WTC11 (cell line): ENCODE measurements at regions not wholly inside any gene's neighbourhood (a gene's known extent, or its start where the extent isn't known, plus 50 kb on each side); places are given as distances from the start of the nearest gene placed in this dataset.

Experiments used
- ATAC-seq: fragments of 200-7000 bp; cut with Tn5 transposase; 2 replicates; pipeline ENCODE4 v1.10.0; 2021; ENCODE audit warnings: mild to moderate bottlenecking, moderate library complexity
- CTCF ChIA-PET: fragments of 300-600 bp; sonication (Branson Sonifier 250); formaldehyde crosslinking; loops from one replicate; lab custom pipeline; 2021; ENCODE audit warnings: antibody characterized with exemption; lab: Charles Lee
- POLR2A ChIA-PET: fragments of 350-600 bp; sonication (Branson Sonifier 250); formaldehyde crosslinking; loops from one replicate; lab custom pipeline; 2021; ENCODE audit warnings: antibody characterized with exemption; lab: Charles Lee
- DNase-seq: peaks from one replicate; pipeline ENCODE4 v3.0.0; 2021; ENCODE audit warnings: low spot score
- H3K27ac Mint-ChIP-seq: 2 replicates; pipeline ENCODE4 v1.8.0; 2021; ENCODE audit warnings: mixed read lengths
- H3K27me3 Mint-ChIP-seq: 2 replicates; pipeline ENCODE4 v1.8.0; 2021; ENCODE audit warnings: low read depth, mild to moderate bottlenecking, moderate library complexity, mixed read lengths
- H3K36me3 Mint-ChIP-seq: 2 replicates; pipeline ENCODE4 v1.8.0; 2021; ENCODE audit warnings: mixed read lengths
- H3K4me1 Mint-ChIP-seq: 2 replicates; pipeline ENCODE4 v1.8.0; 2022; ENCODE audit warnings: mixed read lengths
- H3K4me3 Mint-ChIP-seq: 2 replicates; pipeline ENCODE4 v1.8.0; 2021; ENCODE audit warnings: mild to moderate bottlenecking, moderate library complexity, mixed read lengths
- H3K9me3 Mint-ChIP-seq: 2 replicates; pipeline ENCODE4 v1.8.0; 2021; ENCODE audit warnings: mixed read lengths
- CREM ChIP-seq: sonication (generic); formaldehyde crosslinking; IDR thresholded peaks from 2 replicates; pipeline ENCODE4 v1.8.1; 2022; ENCODE audit warnings: mild to moderate bottlenecking, missing genetic modification reagents, moderate library complexity
- FOXJ3 ChIP-seq: sonication (generic); formaldehyde crosslinking; IDR thresholded peaks from 2 replicates; pipeline ENCODE4 v1.9.0; 2021; ENCODE audit warnings: missing genetic modification reagents, mild to moderate bottlenecking, borderline replicate concordance
- FOXP1 ChIP-seq: sonication (generic); formaldehyde crosslinking; IDR thresholded peaks from 2 replicates; pipeline ENCODE4 v1.8.0; 2022; ENCODE audit warnings: missing genetic modification reagents, mild to moderate bottlenecking, moderate library complexity, borderline replicate concordance
- MXD4 ChIP-seq: fragments of 250-450 bp; sonication (Bioruptor Pico); IDR thresholded peaks from 2 replicates; pipeline ENCODE4 v1.8.0; 2021; ENCODE audit warnings: mild to moderate bottlenecking, moderate library complexity, borderline replicate concordance
- MYBL2 ChIP-seq: sonication (generic); formaldehyde crosslinking; IDR thresholded peaks from 2 replicates; pipeline ENCODE4 v1.8.1; 2023; ENCODE audit warnings: mild to moderate bottlenecking, moderate library complexity, missing genetic modification reagents
- NFATC4 ChIP-seq: fragments of 250-450 bp; sonication (Bioruptor Pico); IDR thresholded peaks from 2 replicates; pipeline ENCODE4 v1.9.0; 2021; ENCODE audit warnings: mild to moderate bottlenecking
- NR2C2 ChIP-seq: sonication (generic); formaldehyde crosslinking; IDR thresholded peaks from 2 replicates; pipeline ENCODE4 v1.8.0; 2022; ENCODE audit warnings: mild to moderate bottlenecking, missing genetic modification reagents
- SP1 ChIP-seq: sonication (generic); formaldehyde crosslinking; conservative IDR thresholded peaks from 2 replicates; pipeline ENCODE4 v1.8.1; 2022; ENCODE audit warnings: missing genetic modification reagents
- TEAD1 ChIP-seq: sonication (generic); formaldehyde crosslinking; IDR thresholded peaks from 2 replicates; pipeline ENCODE4 v1.8.0; 2022; ENCODE audit warnings: mild to moderate bottlenecking, missing genetic modification reagents
- TP53 ChIP-seq: sonication (generic); formaldehyde crosslinking; IDR thresholded peaks from 2 replicates; pipeline ENCODE4 v1.8.1; 2023; ENCODE audit warnings: mild to moderate bottlenecking, missing genetic modification reagents
- ZNF396 ChIP-seq: fragments of 250-450 bp; sonication (Bioruptor Pico); IDR thresholded peaks from 2 replicates; pipeline ENCODE4 v1.8.0; 2021; ENCODE audit warnings: mild to moderate bottlenecking, moderate library complexity, borderline replicate concordance
- ZNF416 ChIP-seq: fragments of 250-450 bp; sonication (Bioruptor Pico); IDR thresholded peaks from 2 replicates; pipeline ENCODE4 v1.9.0; 2021; ENCODE audit warnings: mild to moderate bottlenecking, inconsistent platforms
- TF ChIP-seq, protein P1 (sequence below): sonication (generic); formaldehyde crosslinking; IDR thresholded peaks from 2 replicates; pipeline ENCODE4 v1.8.1; 2023; ENCODE audit warnings: mild to moderate bottlenecking, missing genetic modification reagents
- TF ChIP-seq, protein P2 (sequence below): sonication (generic); formaldehyde crosslinking; IDR thresholded peaks from 2 replicates; pipeline ENCODE4 v1.8.1; 2023; ENCODE audit warnings: mild to moderate bottlenecking, missing genetic modification reagents, moderate library complexity
- TF ChIP-seq, protein P3 (sequence below): sonication (generic); formaldehyde crosslinking; IDR thresholded peaks from 2 replicates; pipeline ENCODE4 v1.8.1; 2023; ENCODE audit warnings: mild to moderate bottlenecking, missing genetic modification reagents, moderate library complexity
- TF ChIP-seq, protein P4 (sequence below): sonication (generic); formaldehyde crosslinking; IDR thresholded peaks from 2 replicates; pipeline ENCODE4 v1.8.1; 2023; ENCODE audit warnings: mild to moderate bottlenecking, moderate library complexity, missing genetic modification reagents
- TF ChIP-seq, protein P5 (sequence below): sonication (generic); formaldehyde crosslinking; IDR thresholded peaks from 2 replicates; pipeline ENCODE4 v1.8.1; 2022; ENCODE audit warnings: low read depth, missing genetic modification reagents, borderline replicate concordance
- TF ChIP-seq, protein P6 (sequence below): sonication (generic); formaldehyde crosslinking; conservative IDR thresholded peaks from 2 replicates; pipeline ENCODE4 v1.8.1; 2022; ENCODE audit warnings: mild to moderate bottlenecking, missing genetic modification reagents
- TF ChIP-seq, protein P7 (sequence below): sonication (generic); formaldehyde crosslinking; IDR thresholded peaks from 2 replicates; pipeline ENCODE4 v1.8.1; 2022; ENCODE audit warnings: missing genetic modification reagents, borderline replicate concordance
- TF ChIP-seq, protein P8 (sequence below): sonication (generic); formaldehyde crosslinking; IDR thresholded peaks from 2 replicates; pipeline ENCODE4 v1.8.0; 2022; ENCODE audit warnings: mild to moderate bottlenecking, missing genetic modification reagents

DNA sequence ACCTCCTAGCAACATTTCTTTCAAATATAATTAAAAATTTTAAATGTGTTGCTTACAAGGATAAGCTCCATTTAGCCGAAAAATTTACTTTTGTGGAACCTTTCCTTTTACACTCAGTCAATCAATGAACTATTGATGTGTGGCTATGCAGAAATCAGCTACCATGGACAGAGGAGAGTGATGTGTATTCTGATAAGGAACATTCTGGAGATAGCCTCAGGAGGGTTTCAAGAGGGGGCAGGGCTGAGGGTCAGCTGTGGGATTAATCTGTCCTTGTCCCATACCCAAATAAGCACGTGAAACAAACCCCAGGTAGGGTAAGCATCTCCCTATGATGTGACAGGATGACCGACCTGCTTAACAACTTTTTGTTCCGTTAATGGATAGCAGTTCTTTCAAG is 192.6 kb upstream of the PROK2 start:
- Mint-ChIP-seq H3K4me3 (no peak overlapping the region), H3K9me3 (peaks cover 25% of the 10 kb centered on the region), H3K4me1 (peaks cover 21% of the 10 kb centered on the region), H3K27me3 (no peaks in the 10 kb centered on the region), H3K27ac (no peak overlapping the region), H3K36me3 (no peaks in the 10 kb centered on the region)
- ATAC-seq (peak; percentile 60), DNase-seq (no peak)
- ChIA-PET POLR2A (no interaction called here), CTCF (interaction anchor here (1.0 kb wide), 1 partner anchor 10 kb away, joined by 4 read pairs; no protein-coding TSS in a partner anchor)
- TF ChIP-seq MXD4 (CRISPR knock-in tag): no peak
- TF ChIP-seq, protein P1, sequence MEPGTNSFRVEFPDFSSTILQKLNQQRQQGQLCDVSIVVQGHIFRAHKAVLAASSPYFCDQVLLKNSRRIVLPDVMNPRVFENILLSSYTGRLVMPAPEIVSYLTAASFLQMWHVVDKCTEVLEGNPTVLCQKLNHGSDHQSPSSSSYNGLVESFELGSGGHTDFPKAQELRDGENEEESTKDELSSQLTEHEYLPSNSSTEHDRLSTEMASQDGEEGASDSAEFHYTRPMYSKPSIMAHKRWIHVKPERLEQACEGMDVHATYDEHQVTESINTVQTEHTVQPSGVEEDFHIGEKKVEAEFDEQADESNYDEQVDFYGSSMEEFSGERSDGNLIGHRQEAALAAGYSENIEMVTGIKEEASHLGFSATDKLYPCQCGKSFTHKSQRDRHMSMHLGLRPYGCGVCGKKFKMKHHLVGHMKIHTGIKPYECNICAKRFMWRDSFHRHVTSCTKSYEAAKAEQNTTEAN: no peak
- no peak for TF ChIP-seq TP53 (CRISPR knock-in tag)
- TF ChIP-seq SP1 (CRISPR knock-in tag): no peak
- no peak for TF ChIP-seq NFATC4 (CRISPR knock-in tag)
- no peak for TF ChIP-seq NR2C2
- no peak for TF ChIP-seq TEAD1 (CRISPR knock-in tag)
- TF ChIP-seq ZNF416 (CRISPR knock-in tag): no peak
- TF ChIP-seq CREM: no peak
- no peak for TF ChIP-seq MYBL2 (CRISPR knock-in tag)
- TF ChIP-seq FOXP1 (CRISPR knock-in tag): no peak
- TF ChIP-seq, all 79 proteins: peak for 0

DNA sequence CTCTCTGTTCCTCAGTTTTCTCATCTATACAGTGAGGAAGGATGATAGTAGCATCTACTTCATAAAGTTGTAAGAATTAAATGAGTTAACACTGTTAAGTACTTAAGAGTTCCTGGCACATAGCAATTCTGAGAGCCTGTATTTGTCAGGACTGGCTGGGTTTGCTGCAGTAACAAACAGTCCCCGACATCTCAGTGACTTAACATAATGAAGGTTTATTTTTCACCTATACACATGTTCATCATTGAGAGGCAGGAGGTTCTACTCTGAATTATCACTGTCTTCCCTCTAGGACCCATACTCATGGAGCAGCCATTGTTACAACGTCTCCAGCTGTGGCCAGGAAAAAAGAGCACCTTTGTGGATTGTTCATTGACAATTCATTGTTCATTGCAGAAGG is 190.6 kb upstream of the PROK2 start:
- H3K36me3 Mint-ChIP-seq: no peaks in the 10 kb centered on the region

More for the DNA sequence above, 190.6 kb upstream of the PROK2 start:
- Mint-ChIP-seq H3K4me1 (peaks cover 21% of the 10 kb centered on the region), H3K4me3 (no peak overlapping the region), H3K9me3 (peaks cover 20% of the 10 kb centered on the region), H3K27ac (no peak overlapping the region), H3K27me3 (no peaks in the 10 kb centered on the region)
- TF ChIP-seq, protein P2, sequence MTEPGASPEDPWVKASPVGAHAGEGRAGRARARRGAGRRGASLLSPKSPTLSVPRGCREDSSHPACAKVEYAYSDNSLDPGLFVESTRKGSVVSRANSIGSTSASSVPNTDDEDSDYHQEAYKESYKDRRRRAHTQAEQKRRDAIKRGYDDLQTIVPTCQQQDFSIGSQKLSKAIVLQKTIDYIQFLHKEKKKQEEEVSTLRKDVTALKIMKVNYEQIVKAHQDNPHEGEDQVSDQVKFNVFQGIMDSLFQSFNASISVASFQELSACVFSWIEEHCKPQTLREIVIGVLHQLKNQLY (CRISPR knock-in tag): no peak
- TF ChIP-seq ZNF396 (CRISPR knock-in tag) (no peak), NR2C2 (no peak), FOXP1 (CRISPR knock-in tag) (no peak), FOXJ3 (CRISPR knock-in tag) (no peak)
- TF ChIP-seq, protein P3, sequence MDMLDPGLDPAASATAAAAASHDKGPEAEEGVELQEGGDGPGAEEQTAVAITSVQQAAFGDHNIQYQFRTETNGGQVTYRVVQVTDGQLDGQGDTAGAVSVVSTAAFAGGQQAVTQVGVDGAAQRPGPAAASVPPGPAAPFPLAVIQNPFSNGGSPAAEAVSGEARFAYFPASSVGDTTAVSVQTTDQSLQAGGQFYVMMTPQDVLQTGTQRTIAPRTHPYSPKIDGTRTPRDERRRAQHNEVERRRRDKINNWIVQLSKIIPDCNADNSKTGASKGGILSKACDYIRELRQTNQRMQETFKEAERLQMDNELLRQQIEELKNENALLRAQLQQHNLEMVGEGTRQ: no peak
- TF ChIP-seq, protein P4, sequence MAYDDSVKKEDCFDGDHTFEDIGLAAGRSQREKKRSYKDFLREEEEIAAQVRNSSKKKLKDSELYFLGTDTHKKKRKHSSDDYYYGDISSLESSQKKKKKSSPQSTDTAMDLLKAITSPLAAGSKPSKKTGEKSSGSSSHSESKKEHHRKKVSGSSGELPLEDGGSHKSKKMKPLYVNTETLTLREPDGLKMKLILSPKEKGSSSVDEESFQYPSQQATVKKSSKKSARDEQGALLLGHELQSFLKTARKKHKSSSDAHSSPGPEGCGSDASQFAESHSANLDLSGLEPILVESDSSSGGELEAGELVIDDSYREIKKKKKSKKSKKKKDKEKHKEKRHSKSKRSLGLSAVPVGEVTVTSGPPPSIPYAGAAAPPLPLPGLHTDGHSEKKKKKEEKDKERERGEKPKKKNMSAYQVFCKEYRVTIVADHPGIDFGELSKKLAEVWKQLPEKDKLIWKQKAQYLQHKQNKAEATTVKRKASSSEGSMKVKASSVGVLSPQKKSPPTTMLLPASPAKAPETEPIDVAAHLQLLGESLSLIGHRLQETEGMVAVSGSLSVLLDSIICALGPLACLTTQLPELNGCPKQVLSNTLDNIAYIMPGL (CRISPR knock-in tag): no peak
- TF ChIP-seq, protein P5, sequence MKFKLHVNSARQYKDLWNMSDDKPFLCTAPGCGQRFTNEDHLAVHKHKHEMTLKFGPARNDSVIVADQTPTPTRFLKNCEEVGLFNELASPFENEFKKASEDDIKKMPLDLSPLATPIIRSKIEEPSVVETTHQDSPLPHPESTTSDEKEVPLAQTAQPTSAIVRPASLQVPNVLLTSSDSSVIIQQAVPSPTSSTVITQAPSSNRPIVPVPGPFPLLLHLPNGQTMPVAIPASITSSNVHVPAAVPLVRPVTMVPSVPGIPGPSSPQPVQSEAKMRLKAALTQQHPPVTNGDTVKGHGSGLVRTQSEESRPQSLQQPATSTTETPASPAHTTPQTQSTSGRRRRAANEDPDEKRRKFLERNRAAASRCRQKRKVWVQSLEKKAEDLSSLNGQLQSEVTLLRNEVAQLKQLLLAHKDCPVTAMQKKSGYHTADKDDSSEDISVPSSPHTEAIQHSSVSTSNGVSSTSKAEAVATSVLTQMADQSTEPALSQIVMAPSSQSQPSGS (CRISPR knock-in tag): no peak
- TF ChIP-seq, protein P6, sequence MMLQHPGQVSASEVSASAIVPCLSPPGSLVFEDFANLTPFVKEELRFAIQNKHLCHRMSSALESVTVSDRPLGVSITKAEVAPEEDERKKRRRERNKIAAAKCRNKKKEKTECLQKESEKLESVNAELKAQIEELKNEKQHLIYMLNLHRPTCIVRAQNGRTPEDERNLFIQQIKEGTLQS (CRISPR knock-in tag): no peak
- TF ChIP-seq, protein P7, sequence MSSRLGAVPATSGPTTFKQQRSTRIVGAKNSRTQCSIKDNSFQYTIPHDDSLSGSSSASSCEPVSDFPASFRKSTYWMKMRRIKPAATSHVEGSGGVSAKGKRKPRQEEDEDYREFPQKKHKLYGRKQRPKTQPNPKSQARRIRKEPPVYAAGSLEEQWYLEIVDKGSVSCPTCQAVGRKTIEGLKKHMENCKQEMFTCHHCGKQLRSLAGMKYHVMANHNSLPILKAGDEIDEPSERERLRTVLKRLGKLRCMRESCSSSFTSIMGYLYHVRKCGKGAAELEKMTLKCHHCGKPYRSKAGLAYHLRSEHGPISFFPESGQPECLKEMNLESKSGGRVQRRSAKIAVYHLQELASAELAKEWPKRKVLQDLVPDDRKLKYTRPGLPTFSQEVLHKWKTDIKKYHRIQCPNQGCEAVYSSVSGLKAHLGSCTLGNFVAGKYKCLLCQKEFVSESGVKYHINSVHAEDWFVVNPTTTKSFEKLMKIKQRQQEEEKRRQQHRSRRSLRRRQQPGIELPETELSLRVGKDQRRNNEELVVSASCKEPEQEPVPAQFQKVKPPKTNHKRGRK (CRISPR knock-in tag): no peak
- TF ChIP-seq, protein P8, sequence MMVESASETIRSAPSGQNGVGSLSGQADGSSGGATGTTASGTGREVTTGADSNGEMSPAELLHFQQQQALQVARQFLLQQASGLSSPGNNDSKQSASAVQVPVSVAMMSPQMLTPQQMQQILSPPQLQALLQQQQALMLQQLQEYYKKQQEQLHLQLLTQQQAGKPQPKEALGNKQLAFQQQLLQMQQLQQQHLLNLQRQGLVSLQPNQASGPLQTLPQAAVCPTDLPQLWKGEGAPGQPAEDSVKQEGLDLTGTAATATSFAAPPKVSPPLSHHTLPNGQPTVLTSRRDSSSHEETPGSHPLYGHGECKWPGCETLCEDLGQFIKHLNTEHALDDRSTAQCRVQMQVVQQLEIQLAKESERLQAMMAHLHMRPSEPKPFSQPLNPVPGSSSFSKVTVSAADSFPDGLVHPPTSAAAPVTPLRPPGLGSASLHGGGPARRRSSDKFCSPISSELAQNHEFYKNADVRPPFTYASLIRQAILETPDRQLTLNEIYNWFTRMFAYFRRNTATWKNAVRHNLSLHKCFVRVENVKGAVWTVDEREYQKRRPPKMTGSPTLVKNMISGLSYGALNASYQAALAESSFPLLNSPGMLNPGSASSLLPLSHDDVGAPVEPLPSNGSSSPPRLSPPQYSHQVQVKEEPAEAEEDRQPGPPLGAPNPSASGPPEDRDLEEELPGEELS (CRISPR knock-in tag): no peak
- POLR2A ChIA-PET: no interaction called here
- ATAC-seq (no peak), DNase-seq (no peak)
- CTCF ChIA-PET: interaction anchor here (1.0 kb wide), 1 partner anchor 45 kb away, joined by 3 read pairs; no protein-coding TSS in a partner anchor
